Right kidney (tissue), 1 donor: ENCODE measurements at regions not wholly inside any gene's neighbourhood (a gene's known extent, or its start where the extent isn't known, plus 50 kb on each side); places are given as distances from the start of the nearest gene placed in this dataset.
"Not testable (repeated sequence)": the region's sequence is repeated elsewhere in the genome, so short reads cannot be mapped to it uniquely, and the experiment has no call there.

Source experiments
- DNase-seq: peaks from one replicate; pipeline ENCODE4 v3.0.0-alpha.2; 2016

- DNase-seq: no peak
These were observed 175.4 kb upstream of the ZNF217 start for GRCh38 chr20:53769041-53769440.

GRCh38 chr20:53768329-53768728 is 174.7 kb upstream of the ZNF217 start:
- DNase-seq: no peak

GRCh38 chr20:53767206-53767930 is 173.7 kb upstream of the ZNF217 start:
- DNase-seq: no peak

DNA sequence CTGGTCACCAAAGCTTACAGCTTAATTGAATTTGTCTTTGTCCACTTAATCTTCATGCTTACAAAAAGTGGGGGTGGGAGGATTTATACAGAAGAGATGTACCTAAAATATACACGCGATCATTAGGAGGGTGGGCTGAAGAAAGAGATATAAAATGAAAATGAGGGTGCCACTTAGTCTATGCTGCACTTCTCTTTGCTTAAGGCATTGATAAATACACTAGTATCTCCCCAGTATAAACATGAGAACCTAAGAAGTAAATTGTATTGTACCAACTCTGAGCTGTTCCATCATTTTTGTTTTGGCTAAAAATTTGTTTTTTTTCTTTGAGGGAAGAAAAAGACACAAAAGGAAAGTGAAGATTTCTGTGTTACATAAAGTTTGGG is 170.8 kb upstream of the ZNF217 start:
- DNase-seq: no peak

- peak; percentile 74 for DNase-seq
These were observed 170.2 kb upstream of the ZNF217 start for GRCh38 chr20:53763707-53764414.

GRCh38 chr20:53762423-53762798 is 168.8 kb upstream of the ZNF217 start:
- DNase-seq: not testable (repeated sequence)

- no peak for DNase-seq
These were observed 166.4 kb upstream of the ZNF217 start for GRCh38 chr20:53760025-53760441.

GRCh38 chr20:53757472-53757913 is 163.9 kb upstream of the ZNF217 start:
- DNase-seq: no peak

- DNase-seq: no peak
These were observed 162.3 kb upstream of the ZNF217 start for GRCh38 chr20:53755733-53756531.

DNA sequence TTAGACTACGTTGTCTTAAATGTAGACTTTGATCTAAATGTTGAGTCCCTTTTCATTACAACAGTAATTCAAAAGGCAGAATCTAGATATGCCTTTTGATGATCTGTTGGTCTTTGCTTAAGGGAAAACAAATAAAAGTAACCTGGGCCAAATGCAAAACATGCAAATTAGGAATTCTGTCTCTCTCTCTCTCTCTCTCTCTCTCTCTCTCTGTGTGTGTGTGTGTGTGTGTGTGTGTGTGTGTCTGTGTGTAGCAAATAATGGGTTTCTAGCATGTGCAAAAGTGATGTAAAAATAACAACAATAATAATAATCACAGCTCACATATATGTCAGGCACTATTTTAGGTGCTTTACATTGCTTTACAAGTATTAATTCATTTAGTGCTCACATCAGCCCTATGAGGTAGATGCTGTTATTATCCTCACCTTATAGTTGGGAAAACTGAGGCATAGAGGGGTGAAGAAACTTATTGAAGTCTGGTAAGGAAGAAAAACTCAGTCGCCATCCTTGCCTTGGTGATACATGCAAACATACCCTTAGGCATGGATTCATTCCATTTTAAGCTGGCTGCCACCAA is 160.3 kb upstream of the ZNF217 start:
- no peak for DNase-seq

DNA sequence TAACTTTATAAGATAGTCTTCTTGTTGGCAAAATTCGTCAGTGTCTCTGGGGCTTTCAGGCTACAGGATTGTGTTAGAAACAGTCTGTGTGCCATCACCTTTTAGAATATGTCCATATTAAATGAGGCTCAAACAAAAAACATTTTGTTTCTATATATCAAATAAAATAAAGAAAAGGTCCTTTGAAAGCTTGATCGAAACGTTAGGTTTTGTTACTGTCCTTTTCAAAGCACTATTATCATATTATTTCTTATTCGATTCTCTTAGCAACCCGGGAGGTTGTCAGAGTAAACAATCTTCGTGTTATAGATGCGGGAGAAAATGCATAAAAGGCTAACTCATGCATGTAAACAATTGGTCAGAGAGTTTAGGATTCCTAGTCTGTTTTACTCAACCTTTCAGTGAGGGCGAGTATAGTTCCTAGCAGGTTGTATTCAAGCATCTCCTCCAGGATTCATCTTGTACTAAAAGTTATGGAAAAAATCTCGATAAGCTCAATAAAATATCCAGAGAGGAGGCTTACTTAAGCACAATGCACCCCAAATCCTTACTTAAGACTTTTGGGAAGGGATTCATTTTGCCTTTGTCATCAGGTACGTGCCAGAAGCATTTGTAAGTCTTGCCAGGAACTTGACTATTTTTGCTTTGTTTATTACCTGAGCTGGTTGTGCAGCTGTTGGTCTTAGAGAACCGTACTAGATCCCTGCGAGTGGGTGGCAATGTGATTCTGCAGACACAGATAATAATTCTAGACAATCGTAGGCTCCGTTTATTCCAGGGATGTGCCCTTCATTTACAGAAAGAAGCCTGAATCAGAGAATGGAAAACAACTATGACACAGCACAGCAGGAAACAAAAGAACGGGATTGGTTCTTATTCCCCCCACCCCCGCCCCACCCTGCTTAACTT is 159.6 kb upstream of the ZNF217 start:
- DNase-seq: no peak

DNA sequence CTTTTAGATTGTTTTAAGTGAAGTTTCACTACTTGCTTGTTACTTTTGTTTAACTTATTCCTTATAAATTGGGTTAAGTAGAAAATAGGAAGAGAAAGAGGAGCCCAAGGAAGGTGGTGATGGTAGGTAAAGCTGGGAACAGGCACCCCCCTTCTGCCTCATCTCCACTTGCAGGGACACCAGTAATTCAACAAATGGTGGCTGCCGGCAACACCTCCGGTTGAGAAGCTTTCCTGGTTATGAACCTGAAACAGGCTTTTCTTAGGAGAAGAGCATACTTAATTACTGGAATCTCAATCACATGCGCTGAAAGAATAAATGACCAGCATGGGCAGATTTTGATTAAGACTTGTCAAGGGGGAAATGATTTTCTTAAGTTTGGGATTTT is 158.9 kb upstream of the ZNF217 start:
- DNase-seq: no peak

- DNase-seq: peak; percentile 17
These were observed 158.1 kb upstream of the ZNF217 start for GRCh38 chr20:53751620-53752318.

- peak; percentile 55 for DNase-seq
These were observed 157.4 kb upstream of the ZNF217 start for GRCh38 chr20:53750827-53751619.

DNA sequence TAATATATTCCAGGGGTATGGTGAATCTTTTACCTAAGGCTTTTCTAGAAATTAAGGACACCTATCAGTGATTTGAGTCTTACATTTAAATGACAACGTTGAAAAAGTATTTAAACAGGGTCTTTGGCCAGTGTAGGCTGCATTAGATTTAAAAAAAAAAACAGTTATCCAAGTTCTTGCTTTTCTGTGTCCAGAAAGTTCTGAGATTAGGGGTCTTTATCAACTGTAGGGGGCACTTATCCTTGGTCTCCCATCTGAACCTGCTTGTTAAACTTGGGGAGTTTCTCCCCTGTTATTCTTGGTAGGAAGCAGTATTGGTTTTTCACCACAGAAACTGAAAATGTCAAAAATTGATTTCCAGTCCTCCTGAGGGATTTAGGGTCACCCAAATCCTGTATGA is 155.9 kb upstream of the ZNF217 start:
- no peak for DNase-seq

DNA sequence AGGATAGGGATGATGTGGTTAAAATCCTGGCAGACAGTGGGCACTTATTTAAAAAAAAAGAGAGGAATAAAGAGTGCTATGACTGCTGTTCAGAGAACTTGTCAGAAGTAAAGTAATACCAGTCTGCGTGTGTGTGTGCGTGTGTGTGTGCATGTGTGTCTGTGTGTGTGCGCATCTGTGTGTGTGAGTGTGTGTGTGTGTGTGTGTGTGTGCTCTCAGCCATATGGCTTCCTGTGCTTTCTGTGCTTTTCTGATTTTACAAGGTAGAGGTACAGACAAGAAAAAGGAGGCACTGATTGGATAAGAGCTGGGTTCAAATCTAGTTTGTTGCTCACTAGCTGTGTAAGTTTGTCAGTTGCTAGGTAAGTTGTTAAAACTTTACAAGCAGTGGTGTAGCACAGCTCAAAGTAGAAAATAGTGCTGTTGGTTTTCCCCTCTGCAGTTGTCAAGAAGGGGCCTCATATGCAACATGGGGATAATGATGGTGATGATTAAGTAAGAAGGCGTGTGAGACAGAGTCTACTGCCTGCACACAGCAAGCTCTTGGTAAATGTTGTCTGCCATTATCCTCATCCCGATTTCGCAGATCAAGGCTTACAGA is 155.3 kb upstream of the ZNF217 start:
- no peak for DNase-seq

DNA sequence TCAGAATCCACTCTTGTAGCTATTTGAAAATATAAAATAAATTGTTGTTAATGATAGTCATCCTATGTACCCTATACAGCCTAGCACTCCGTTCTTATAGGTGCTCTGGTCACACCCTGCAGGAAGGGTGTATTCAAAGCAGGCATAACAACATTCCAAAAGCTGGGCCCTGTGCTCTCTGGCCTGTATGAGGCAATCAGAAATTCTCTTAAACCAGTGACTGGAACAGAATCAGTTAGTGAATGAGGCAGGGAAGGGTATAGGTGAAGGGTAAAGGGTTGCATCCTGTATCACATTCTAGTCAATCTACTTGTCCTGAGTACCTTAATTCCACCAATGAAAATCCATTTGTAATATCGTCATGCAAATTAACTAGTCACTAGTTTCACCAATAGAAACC is 154.5 kb upstream of the ZNF217 start:
- peak; percentile 16 for DNase-seq

GRCh38 chr20:53743607-53744260 is 150.1 kb upstream of the ZNF217 start:
- DNase-seq: no peak

- no peak for DNase-seq
These were observed 149.0 kb upstream of the ZNF217 start for GRCh38 chr20:53742685-53743081.
